CD4-positive, alpha-beta T cell treated with Interleukin-12 subunit alpha and Interleukin-12 subunit beta, for 1 hour (primary cell): ENCODE measurements at regions not wholly inside any gene's neighbourhood (a gene's known extent, or its start where the extent isn't known, plus 50 kb on each side); places are given as distances from the start of the nearest gene placed in this dataset.

Experiments used
- DNase-seq: peaks from one replicate; pipeline ENCODE4 v3.0.0-alpha.2; 2020

DNA sequence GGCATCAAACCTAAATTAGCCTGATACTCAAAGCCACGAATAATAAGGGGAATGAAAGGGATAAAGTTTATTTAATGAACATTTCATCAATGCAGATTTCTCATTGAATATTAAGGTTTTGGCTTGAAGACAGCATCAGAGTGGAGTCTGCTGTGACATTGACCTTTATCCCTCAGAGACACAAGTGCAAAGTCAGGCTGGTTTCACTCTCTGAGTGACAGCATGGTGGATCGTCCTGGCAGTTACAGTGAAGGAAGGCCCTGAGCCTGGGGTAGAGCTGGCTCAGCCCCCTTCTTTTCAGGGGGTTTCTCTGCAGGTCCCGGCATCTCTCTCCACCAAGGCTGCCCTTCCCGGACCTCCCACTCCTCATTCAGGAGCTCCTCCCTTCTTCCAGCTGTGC lies 503.1 kb downstream of the PREX1 start:
- no peak for DNase-seq

- DNase-seq = no peak
These were observed 506.5 kb downstream of the PREX1 start for GRCh38 chr20:48321271-48321670.

DNA sequence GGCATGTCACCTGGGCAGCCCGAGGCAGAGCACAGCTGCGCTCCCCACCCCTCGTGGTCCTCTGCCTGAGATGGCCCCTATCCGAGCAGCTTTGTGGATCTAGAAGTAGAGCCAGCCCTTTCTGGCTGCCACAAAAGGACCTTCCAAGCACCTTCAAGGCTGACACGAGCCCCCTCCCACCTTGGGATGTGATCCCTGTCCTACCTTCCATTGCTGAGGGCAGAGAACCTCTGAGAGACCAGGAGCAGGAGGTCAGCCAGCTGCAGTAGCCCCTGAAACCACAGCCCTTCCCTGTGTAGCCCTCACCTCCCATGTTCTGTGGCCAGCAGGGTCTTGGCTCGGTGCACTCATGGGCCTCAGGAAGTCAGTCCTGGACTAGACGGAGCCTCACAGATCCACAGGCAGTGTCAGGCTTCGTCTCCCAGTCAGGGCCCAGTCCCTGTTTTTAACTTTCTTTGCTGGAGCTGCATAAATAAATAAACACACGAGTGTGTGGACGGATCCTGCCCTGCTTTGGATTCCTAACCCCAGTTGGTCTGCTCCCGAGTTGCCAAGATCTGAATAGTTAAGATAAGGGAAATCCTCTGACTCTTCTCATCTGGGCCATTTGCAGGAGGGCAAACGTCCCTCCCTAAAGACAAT lies 507.7 kb downstream of the PREX1 start:
- DNase-seq = no peak

DNA sequence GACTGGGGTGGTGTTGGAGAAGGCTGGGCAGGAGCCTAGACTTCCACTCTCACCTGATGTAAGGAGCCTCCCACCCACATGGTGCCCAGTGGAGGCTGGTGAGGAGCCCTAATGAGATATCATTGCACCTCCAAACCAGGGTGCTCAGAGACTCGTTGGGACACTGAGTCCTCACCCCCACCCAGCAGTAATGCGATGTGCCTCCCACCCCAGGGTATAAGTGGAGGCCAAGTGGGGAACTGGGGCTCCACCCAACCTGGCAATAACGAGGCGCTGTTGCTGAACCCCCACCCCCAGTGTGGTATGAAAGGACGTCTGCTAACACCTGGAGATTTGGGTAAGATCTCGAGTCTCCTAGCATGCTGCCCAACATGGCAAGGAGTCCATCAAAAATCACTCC lies 510.2 kb downstream of the PREX1 start:
- DNase-seq = no peak

GRCh38 chr20:48314925-48315592 lies 512.7 kb downstream of the PREX1 start:
- DNase-seq = no peak

DNA sequence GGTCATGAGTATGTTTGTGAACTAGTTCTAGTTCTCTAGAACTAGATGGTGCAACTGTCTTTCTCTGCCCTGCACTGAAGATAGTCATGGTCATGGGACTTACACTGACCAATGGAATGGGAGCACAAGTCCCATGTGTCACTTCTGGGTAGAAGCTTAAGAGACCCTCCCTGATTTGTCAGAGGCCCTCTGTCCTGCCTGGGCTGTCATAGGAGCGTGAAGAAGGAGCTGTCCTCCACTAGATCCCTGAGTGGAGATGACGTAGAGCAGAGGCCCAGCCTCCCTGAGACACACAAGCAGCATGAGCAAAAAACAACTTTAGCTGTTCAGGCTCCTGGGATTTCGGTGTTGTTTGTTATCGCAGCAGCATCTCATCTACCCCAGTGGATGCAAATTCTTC lies 514.5 kb downstream of the PREX1 start:
- DNase-seq = no peak

DNA sequence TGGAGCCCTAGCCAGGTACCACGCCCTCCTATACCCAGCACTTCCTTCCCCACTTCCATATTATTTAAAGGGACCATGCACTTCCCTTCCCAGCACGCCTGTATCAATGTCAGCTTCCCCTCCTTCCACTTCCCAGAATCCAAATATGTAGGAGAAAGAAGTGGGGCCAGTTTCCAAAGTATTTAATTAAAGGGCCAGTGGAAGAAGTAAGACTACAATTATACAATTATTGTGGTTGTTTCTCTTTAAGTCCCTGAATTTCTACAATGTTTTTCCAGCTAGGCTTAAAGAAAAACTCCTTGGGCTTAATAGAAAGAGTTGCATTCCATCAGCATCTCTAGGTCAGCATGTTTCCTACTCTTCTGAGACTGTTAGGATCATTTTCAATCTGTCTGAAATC lies 515.8 kb downstream of the PREX1 start:
- no peak for DNase-seq

GRCh38 chr20:48310305-48310704 lies 517.5 kb downstream of the PREX1 start:
- DNase-seq = no peak

DNA sequence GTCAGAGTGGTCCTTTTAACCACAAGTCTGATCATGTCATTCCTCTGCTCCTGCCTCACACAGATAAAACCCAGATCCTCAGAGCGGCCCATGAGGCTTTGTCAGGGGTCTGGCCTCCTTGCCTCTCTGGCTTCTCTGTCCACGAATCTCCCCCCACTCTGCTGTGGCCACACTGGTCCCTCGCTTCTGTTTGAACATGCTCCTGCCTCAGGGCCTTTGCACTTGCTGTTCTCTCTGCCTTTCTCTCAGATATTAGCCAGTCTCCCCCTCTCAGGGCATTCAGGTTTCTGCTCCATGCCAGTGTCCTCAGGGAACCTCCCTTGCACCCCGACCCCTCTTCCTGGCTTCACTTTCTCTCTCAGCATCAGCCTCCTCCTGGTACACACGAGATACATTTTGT lies 518.5 kb downstream of the PREX1 start:
- no peak for DNase-seq

DNA sequence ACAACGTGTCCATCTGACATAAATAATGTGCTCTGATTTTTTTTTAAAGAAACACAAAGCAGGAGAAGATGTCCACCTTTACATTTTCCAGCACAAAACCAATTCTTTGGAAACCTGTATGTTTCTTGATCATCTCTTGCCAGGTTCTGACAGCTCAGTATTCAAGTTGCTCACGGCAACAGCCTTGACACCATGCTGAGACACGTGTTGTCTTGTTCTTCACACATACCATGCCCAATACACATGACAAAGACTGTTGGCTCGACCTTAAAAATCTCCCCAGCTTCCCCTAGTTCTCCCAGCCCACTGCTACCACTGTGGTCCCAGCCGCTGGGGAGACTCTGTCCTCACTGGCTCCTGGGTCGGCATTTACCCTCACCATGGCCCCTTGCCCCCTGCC lies 518.9 kb downstream of the PREX1 start:
- no peak for DNase-seq

DNA sequence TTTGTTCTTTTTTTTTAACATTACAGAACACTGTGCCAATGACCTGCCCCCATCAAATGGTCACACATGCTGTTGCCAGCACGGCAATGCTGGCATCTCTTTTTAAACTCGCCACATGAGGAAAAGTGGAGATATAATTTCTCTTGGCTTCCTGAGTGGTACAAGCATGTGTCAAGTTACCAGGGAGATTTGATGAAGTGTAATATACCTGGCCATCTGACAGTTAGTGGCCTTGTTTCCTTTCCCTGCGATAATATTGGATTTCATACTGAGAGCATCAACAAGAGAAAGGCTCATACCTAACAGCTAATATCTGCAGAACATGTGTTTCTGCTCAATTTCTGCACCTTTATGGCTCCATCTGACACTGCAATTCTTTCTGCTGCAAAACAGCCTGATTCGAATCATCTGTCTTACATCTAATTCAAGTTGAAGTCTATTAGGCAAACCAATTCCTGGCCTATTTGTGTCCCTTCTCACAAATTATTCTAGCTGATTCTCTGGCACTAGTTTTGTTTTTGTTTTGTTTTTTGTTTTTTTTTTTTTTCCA lies 519.5 kb downstream of the PREX1 start:
- no peak for DNase-seq

DNA sequence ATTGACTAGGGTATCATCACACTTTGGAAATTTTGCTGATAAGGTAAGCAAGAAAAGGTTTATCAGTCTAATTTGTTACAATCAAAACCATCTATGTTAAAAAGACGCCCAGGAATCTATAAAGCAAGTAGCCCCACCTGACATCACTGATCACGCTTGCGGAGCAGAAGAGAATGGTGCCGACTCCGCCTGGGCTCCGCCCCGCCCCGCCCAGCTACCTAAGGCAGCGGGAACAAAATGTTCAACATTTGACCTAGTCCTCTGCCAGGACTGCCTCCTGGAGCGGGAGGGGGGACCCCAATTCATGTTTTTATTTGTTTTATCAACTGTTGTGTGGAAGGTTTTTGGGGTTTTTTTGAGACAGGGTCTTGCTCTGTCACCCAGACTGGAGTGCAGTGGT lies 520.5 kb downstream of the PREX1 start:
- DNase-seq = no peak

GRCh38 chr20:48302844-48303542 lies 517.7 kb upstream of the SULF2 start:
- DNase-seq = no peak

GRCh38 chr20:48302149-48302548 lies 516.9 kb upstream of the SULF2 start:
- no peak for DNase-seq

DNA sequence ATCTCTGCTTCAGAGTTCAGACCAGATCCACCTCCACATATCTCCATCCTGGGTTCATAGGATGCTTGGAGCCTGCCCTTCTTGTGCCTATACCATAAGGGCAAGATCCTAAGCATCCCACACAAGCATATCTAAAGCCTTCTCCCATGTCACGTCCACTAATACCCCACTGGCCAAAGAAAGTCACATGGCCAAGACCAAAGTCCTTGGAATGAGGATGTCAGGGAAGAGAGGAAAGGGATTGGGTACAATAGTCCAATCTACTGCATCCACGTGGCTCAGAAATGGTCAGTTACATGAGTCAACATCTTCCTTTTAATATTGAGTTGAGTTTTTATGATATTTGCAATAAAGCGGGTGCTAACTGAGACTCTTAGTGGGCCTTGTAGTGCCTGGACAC lies 515.9 kb upstream of the SULF2 start:
- no peak for DNase-seq

- no peak for DNase-seq
These were observed 515.2 kb upstream of the SULF2 start for GRCh38 chr20:48300529-48300928.

GRCh38 chr20:48298851-48299484 lies 513.7 kb upstream of the SULF2 start:
- no peak for DNase-seq

DNA sequence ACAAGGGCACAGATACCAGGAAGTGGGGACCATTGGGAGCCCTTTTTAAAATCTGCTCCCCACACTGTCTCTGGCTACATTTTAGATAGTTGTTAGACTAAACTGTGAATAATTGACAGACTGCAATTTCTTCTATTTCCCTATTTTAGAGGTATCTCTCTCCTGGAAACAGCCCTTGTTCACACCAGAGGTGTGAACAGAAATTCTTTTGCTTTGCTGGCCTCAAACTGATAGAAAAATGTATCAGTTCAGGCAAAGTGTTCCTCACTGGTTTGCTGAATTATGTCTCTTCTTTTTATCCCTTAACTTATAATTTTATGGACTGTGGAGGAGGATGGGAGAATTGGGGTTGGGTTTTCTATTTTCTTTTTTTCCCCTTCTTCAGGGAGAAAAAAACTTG lies 513.2 kb upstream of the SULF2 start:
- no peak for DNase-seq

DNA sequence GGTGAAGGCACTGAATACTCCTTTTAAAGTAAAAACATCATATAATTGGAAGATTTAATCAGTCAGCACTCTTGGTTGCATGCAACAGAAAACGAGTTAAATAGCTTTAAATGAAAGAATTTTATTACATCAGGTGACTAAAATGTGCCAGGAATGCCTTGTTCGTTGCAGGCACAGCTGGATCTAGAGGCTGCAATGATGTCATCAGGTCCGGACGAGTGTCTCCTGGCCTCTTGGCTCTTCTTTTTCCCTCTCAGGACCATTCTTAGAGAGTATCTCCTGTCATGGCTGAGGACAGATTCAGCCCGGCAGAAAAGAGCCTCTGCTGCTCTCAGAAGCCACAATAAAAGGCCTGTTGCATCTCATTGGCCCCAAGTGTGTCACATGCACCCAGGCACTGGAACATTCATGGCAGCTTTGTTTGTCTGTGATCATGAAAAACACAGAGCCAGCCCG lies 510.7 kb upstream of the SULF2 start:
- DNase-seq = no peak

DNA sequence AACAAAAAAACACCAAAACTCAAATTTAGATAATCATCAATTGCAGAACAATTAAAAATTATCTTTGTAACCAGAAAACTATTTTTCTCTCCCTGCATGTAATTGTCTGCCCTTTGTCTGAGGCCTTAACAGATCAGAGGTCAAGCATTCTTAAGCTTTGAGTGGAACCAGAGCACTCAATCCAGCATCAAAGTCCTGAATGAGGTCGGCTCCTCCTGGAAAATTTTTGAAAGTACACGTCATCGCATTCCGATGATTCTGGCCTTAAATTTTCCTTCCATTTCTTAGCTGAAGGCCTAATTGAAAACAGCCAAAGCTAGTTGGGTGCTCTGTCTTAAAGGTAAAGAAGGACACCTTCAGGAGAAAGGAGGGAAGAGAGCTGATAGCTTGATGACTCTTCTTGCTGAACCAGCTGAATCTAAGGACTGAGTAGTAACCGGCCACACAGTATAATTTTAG lies 510.2 kb upstream of the SULF2 start:
- DNase-seq = no peak

- DNase-seq = no peak
These were observed 509.7 kb upstream of the SULF2 start for GRCh38 chr20:48294942-48295341.

- no peak for DNase-seq
These were observed 508.9 kb upstream of the SULF2 start for GRCh38 chr20:48294196-48294595.

GRCh38 chr20:48293671-48294070 lies 508.4 kb upstream of the SULF2 start:
- DNase-seq = no peak
